ENCODE measurements at regions not wholly inside any gene's neighbourhood (a gene's known extent, or its start where the extent isn't known, plus 50 kb on each side); places are given as distances from the start of the nearest gene placed in this dataset.

DNA sequence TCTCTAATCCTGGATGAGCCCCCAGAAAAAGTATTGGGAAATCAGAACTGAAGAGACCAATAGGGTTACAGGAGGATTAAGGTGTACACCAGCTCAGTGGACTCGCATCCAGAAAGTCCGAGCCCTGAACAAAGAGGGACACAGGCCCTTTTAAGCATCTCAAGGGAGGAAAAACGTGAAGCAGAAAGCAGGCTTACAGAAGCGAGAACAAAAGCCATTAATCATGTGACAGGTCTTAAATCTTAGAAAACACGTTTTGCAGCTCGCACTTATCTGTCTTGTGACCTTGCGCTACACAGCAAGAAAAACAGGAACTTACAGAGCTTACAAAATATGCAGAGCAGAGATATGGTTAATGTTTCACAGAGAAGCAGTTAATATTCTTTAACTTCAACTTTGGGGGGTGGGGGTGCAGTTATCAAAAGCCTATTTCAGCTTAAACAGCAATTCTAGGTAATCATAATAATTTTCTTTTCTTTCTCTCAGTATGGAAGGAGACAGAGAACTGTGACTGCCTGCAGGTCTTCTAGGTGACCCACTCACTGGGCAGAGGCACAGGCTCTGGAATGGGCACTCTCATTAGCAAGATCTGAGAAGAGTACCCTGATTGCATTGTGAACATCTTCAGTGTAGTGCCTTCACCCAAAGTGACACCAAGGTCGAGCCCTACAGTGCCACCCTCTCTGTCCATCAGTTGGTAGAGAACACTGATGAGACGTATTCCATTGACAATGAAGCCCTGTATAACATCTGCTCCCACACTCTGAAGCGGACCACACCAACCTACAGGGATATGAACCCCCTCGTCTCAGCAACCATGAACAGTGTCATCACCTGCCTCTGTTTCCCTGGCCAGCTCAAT is 65.0 kb upstream of the MOCS1 start:
- H3K4me1 ChIP-seq: no peaks in the 10 kb centered on the region

DNA sequence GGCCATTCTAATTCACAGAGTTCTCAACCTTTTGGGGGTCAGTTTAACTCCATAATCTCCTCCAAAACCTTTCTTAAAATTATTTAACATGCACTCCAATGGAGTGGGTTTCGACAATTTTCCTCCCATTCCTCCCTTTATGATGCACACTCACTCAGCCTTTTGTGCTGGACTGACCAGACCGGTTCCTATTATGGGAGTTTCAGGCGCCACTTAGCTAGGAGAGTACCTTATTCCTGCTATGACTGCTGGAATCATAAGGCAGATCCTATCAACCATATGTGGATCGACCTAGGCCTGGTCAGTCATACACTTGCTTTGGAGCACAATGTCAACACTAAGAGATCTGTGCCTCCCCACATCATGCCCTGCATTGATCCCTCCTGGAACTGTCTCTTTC is 63.9 kb upstream of the MOCS1 start:
- H3K4me1 ChIP-seq: no peaks in the 10 kb centered on the region
- H3K4me2 ChIP-seq: no peak overlapping the region
- H3K9ac ChIP-seq: no peak overlapping the region
- no peaks in the 10 kb centered on the region for H4K20me1 ChIP-seq
- H3K27me3 ChIP-seq: no peaks in the 10 kb centered on the region
- no peak overlapping the region for H3K27ac ChIP-seq
- no peak overlapping the region for H3K4me3 ChIP-seq
- no peak for TF ChIP-seq Cebpa-rat (IDR thresholded peaks at IDR 0.05)
- peaks cover 83 to 99% (median 90%) of the 10 kb centered on the region in 11 experiments for H3K9me3 ChIP-seq (replicated peaks in 1 of 11)
- no peaks in the 10 kb centered on the region for H3K36me3 ChIP-seq

More for the DNA sequence above, 65.0 kb upstream of the MOCS1 start:
- H3K4me3 ChIP-seq: no peak overlapping the region; a peak in 1 of 20 replicates
- TF ChIP-seq Cebpa-rat (IDR thresholded peaks at IDR 0.05): no peak
- H4K20me1 ChIP-seq: no peaks in the 10 kb centered on the region
- no peak overlapping the region for H3K9ac ChIP-seq
- peaks cover 72 to 99% (median 86%) of the 10 kb centered on the region in 11 experiments for H3K9me3 ChIP-seq (replicated peaks in 1 of 11)
- no peak overlapping the region for H3K4me2 ChIP-seq
- H3K27ac ChIP-seq: no peak overlapping the region
- no peaks in the 10 kb centered on the region for H3K27me3 ChIP-seq
- no peaks in the 10 kb centered on the region for H3K36me3 ChIP-seq

DNA sequence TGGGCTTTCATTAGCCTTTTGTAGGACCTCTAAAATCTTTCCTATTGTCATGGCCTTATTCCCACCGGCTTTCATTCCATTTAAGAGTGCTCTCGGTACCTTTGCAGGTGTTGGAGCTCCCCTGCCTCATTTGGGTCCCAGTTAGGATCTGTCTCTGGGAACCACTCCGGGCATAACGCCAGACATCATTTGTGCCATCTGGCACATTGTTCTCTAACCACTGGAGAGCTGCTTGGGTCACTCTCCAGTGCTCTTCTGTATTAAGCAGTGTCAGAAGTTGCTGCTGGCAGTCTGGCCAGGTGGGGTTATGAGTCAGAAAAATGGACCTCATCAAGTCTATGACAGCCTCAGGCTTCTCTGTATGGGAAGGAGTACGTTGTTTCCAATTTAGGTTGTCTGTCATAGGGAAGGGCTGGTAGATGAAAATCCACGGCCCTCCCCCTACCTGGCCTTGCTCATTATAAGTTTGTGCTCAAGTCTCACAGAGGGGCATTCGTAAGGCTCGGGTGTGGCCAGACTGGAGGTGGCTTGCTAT is 62.9 kb upstream of the MOCS1 start:
- no peaks in the 10 kb centered on the region for H3K4me1 ChIP-seq
- H3K4me2 ChIP-seq: no peak overlapping the region
- TF ChIP-seq Cebpa-rat (IDR thresholded peaks at IDR 0.05): no peak
- H4K20me1 ChIP-seq: no peaks in the 10 kb centered on the region
- H3K4me3 ChIP-seq: no peak overlapping the region
- no peaks in the 10 kb centered on the region; a peak in 2 of 22 replicates for H3K36me3 ChIP-seq
- H3K9ac ChIP-seq: no peak overlapping the region
- H3K9me3 ChIP-seq (replicated peaks in 1 of 11): peaks cover 86 to 100% (median 94%) of the 10 kb centered on the region in 11 experiments
- H3K27ac ChIP-seq: no peak overlapping the region
- H3K27me3 ChIP-seq: no peaks in the 10 kb centered on the region

DNA sequence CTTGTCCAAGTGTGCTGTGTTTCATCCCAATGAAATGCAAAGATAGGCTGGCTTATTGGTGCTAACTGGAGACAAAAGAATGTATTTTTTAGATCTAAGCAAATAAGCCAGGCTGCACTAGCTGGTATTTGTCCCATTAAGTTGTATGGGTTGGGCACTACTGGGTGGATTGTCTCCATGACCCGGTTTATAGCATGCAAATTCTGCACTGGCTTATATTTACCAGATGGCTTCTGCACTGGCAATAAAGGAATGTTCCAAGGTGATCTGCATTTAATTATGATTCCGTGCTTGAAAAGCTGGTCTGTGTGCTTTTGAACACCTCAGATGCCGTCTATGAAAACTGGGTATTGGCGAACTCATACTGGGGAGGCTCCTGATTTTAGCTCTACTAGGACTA is 61.4 kb upstream of the MOCS1 start:
- Histone ChIP-seq H4K20me1 (no peaks in the 10 kb centered on the region), H3K4me1 (no peaks in the 10 kb centered on the region), H3K36me3 (no peaks in the 10 kb centered on the region; a peak in 2 of 22 replicates), H3K4me2 (no peak overlapping the region), H3K9ac (no peak overlapping the region), H3K27me3 (no peaks in the 10 kb centered on the region), H3K9me3 (replicated peaks in 1 of 11) (peaks cover 88 to 100% (median 97%) of the 10 kb centered on the region in 11 experiments), H3K4me3 (no peak overlapping the region), H3K27ac (no peak overlapping the region)
- no peak for TF ChIP-seq Cebpa-rat (IDR thresholded peaks at IDR 0.05)

DNA sequence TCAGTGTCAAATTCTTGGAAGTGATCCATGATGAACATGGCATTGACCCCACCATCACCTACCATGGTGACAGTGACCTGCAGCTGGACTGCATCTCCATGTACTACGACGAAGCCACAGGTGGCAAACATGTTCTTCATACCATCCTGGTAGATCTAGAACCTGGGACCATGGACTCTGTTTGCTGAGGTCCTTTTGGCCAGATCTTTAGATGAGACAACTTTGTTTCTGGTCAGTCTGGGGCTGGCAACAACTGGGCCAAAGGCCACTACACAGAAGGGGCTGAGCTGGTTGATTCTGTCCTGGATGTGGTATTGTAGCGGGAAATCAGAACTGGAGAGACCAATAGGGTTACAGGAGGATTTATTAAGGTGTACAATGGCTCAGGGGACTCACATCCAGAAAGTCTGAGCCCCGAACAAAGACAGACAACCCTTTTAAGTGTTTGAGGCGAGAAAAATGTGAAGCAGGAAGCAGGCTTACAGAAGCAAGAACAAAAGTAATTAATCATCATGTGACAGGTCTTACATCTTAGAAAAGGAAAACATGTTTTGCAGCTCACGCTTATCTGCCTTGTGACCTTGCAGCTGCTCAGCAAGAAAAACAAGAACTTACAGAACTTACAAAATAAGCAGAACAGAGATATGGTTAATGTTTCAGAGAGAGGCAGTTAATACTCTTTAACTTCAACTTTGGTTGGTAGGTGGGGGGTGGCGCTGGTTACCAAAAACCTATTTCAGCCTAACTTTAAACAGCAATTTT is 58.8 kb upstream of the MOCS1 start:
- no peaks in the 10 kb centered on the region; a peak in 2 of 22 replicates for H3K36me3 ChIP-seq
- no peaks in the 10 kb centered on the region for H4K20me1 ChIP-seq
- no peak overlapping the region for H3K4me2 ChIP-seq
- peaks cover 62 to 77% (median 72%) of the 10 kb centered on the region in 11 experiments for H3K9me3 ChIP-seq (replicated peaks in 1 of 11)
- H3K4me3 ChIP-seq: no peak overlapping the region
- no peaks in the 10 kb centered on the region for H3K27me3 ChIP-seq
- H3K27ac ChIP-seq: no peak overlapping the region
- no peak overlapping the region for H3K9ac ChIP-seq
- no peak for TF ChIP-seq Cebpa-rat (IDR thresholded peaks at IDR 0.05)
- H3K4me1 ChIP-seq: no peaks in the 10 kb centered on the region

Data from BLaER1 treated with 17β-estradiol and CSF1 and Interleukin-3, amounts not matched to agents 10 nM and 100 nM (cell line).